C4-2B (cell line): ENCODE measurements at regions not wholly inside any gene's neighbourhood (a gene's known extent, or its start where the extent isn't known, plus 50 kb on each side); places are given as distances from the start of the nearest gene placed in this dataset.
A peak's percentile ranks its signal among the peaks of the same experiment; 100 is the strongest.

ENCODE experiments used
- H3K27ac ChIP-seq: fragments of 450-650 bp; 2 replicates; pipeline ENCODE4 v1.5.1; 2017
- CTCF ChIP-seq: fragments of 450-650 bp; conservative IDR thresholded peaks from 2 replicates; pipeline ENCODE4 v1.5.1; 2017; ENCODE audit warnings: mild to moderate bottlenecking
- ZFX ChIP-seq: fragments of 450-650 bp; IDR thresholded peaks from 2 replicates; pipeline ENCODE4 v1.6.1; 2017

- H3K27ac ChIP-seq, result no peak overlapping the region
- TF ChIP-seq ZFX, result no peak
- TF ChIP-seq CTCF, result peak; percentile 99
Observed at GRCh38 chr7:131040467-131040932, 287.2 kb upstream of the MKLN1 start.

- peak overlapping the region; percentile 5; the same call in 1 of the 2 replicates for H3K27ac ChIP-seq
Observed at GRCh38 chr7:131041012-131041695, 286.5 kb upstream of the MKLN1 start.

DNA sequence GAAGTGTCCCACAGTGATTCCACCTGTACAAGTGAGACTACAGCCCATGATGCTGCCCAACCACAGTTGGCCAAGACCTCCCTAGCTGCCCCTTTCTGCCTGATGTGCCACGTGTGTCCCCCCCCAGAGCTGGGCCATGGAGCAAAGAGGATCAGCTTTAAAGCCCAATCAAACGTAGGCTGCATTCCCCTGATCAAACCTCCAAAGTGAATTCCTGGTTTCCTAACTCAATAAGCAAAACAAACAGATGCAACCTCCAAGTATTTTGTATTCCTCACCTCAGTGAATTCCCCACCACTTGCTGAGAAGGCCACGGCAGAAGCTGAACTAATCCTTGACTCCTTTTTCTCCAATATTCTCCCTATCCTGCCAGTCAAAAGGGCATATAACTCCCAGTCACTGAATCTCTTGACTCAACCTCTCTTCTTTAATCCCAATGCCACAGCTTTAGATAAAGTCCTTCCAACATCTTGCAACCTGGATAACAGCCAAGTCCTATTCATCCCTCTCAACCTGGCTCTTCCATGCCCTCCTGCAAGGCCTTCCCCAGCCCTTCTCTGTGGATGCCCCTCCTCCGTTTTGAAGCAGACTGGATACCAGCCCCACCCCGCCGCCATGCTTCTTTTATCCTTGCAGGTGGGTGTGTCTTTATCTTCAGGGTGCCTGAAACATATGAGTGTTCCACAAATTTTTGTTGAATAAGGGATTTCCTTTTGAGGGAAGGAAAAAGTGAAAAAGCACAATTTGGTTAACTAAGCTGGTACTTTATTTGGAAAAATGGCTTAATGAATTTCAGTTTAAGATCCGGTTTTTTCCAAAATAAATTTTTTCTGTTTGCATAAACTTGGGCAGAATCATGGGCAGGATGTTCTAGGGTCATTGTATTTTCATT is 285.2 kb upstream of the MKLN1 start:
- no peak overlapping the region for H3K27ac ChIP-seq
- TF ChIP-seq CTCF (no peak), ZFX (no peak)

- H3K27ac ChIP-seq, result no peak overlapping the region
- TF ChIP-seq ZFX, result no peak
- TF ChIP-seq CTCF, result no peak
Observed at GRCh38 chr7:131045526-131045925, 282.1 kb upstream of the MKLN1 start.

GRCh38 chr7:131046246-131046645 is 281.4 kb upstream of the MKLN1 start:
- TF ChIP-seq CTCF, result no peak
- TF ChIP-seq ZFX, result no peak

DNA sequence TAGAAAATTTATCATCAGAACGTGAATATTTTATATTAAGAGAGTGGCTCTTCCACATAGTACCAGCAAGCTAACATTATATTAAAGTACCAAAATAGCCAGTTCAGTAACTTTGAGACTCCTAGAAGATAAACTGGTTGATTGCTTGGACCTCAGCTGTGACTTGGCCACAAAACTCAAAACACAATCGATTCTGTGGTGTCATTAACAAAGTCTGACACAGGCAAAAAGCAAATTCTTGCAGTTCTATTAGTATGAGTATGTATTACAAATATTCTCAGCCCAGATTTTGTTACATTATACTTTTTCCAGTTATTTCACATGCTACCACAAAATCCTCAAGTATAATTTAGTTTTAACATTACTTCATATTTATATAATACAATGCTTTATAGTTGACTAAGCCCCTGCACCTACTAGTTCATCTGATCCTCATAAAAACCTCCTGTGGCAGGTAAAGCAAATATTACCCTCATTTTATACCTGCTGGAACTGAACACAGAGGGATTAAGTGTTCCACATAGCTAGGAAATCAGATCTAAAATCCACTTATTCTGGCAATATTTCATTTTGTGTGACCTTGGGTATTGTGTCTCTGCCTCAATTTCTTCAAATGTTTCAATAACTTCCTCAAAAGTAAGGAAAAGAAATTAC is 279.9 kb upstream of the MKLN1 start:
- TF ChIP-seq ZFX (no peak), CTCF (no peak)
- H3K27ac ChIP-seq, result no peak overlapping the region

More at GRCh38 chr7:131046246-131046645, 281.4 kb upstream of the MKLN1 start:
- H3K27ac ChIP-seq, result peak overlapping the region; percentile 13; the same call in 1 of the 2 replicates

DNA sequence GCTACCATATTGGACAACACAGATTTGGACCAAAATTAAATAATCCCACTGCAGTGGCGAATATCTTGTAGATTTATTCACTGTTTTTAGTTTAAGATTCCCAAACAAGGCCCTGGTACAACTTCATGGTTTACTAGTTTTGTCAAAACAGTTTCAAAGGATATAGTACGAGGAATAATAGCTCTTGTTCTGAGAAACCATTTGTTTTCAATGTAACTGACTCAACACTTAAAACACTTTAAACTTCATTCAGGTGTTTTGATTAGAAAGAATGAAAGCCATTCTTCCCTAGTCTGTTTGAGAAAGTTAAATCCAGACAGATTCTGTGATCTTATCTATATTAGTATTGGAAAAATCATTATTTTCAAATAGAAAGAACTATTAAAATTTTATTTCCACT is 276.4 kb upstream of the MKLN1 start:
- no peak overlapping the region for H3K27ac ChIP-seq
- TF ChIP-seq ZFX, result no peak
- TF ChIP-seq CTCF, result no peak
